HG02798 (cell line): ENCODE measurements at regions not wholly inside any gene's neighbourhood (a gene's known extent, or its start where the extent isn't known, plus 50 kb on each side); places are given as distances from the start of the nearest gene placed in this dataset.
"Not testable (repeated sequence)": the region's sequence is repeated elsewhere in the genome, so short reads cannot be mapped to it uniquely, and the experiment has no call there.

Experiments used
- ATAC-seq: cut with Tn5 transposase; IDR thresholded peaks from one replicate; pipeline ENCODE4 v1.9.1; 2021; ENCODE audit warnings: mild to moderate bottlenecking; ENCODE audit not compliant: unreplicated experiment, poor library complexity

DNA sequence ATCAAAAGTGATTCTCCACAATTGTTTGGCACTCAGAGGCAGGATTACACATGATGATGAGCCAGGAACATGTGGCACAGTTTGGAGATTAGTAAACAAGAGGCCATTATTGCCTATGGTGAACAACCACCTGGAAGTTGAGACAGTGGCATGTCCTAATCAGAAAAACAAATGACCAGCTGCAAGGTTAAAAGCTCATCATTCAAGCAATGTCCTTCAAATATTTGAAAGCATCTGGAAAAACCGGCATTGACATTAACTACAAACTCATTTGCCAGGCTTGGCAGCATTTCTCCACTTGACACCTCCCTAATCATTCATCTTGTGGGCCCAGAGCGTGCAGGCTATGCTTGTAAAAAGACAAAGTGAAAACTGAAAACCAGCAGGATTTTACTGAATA, 80.6 kb upstream of the MEGF10 start:
- no peak for ATAC-seq

- no peak for ATAC-seq
Measured at GRCh38 chr5:127213231-127213630, 77.4 kb upstream of the MEGF10 start.

DNA sequence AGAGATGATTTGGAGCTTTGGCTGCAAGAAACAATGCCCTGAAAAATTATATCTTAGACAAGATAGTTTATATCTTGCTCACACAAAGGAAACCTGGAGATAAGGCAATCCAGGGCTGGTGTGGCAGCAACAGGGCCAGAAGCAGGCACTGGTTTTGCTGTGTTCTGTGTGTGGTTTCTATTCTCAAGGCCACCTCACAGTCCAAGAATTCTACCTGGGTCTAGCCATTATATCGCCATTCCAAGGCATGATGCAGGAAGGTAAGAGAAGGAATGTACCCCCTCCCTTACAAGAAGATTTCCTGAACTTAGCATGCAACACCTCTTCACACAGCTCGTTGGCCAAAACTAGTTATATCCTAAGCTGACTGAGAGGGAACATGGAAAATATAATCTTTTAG, 74.5 kb upstream of the MEGF10 start:
- no peak for ATAC-seq

GRCh38 chr5:127216898-127217675, 73.5 kb upstream of the MEGF10 start:
- ATAC-seq, result no peak

DNA sequence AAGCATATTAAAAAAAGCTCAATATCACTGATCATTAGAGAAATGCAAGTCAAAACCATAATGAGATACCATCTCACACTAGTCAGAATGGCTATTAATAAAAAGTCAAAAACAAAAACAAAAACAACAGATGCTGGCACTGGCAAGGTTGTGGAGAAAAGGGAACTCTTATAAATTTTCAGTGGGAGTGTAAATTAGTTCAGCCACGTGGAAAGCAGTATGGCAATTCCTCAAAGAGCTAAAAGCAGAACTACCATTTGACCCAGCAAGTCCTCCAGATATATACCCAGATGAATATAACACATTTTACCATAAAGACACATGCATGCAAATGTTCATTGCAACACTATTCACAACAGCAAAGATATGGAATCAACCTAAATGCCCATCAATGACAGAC, 68.7 kb upstream of the MEGF10 start:
- ATAC-seq, result not testable (repeated sequence)

GRCh38 chr5:127222571-127223156, 67.9 kb upstream of the MEGF10 start:
- ATAC-seq, result peak; percentile 73

- no peak for ATAC-seq
Measured at GRCh38 chr5:127223256-127223974, 67.2 kb upstream of the MEGF10 start.

GRCh38 chr5:127227881-127228280, 62.7 kb upstream of the MEGF10 start:
- ATAC-seq, result no peak

DNA sequence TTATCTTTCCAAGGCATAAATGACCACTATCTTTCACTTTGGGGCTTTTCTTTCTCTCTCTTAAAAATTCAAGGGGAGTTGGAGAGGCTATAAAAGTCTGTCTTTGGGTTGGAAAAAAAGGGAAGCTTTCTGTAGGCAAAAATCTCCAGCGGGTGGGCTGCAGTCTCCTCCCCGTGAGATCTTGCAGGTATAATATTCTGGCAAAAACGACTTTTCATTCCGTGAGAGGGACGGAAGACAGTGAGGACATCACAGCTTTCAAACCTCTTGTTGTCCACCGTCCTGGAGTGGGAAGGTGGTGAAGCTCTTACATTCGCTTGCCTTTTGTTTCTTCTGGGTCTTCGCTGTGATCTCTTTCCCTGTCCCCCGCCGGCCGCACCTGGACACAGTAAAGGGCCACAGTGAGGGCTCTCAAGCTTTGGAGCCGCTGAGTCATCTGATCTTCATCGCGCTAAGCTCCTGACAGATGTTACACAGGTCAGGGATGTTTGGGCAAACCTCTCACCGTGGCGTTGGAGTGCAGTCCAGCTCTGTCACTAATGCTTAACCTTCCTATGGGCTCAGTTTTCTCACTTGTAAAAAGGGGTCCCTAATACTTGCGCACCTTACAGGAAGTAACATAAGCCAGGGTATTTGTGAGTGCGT, 61.9 kb upstream of the MEGF10 start:
- ATAC-seq, result no peak

GRCh38 chr5:127229185-127229889, 61.3 kb upstream of the MEGF10 start:
- ATAC-seq, result peak; percentile 87

DNA sequence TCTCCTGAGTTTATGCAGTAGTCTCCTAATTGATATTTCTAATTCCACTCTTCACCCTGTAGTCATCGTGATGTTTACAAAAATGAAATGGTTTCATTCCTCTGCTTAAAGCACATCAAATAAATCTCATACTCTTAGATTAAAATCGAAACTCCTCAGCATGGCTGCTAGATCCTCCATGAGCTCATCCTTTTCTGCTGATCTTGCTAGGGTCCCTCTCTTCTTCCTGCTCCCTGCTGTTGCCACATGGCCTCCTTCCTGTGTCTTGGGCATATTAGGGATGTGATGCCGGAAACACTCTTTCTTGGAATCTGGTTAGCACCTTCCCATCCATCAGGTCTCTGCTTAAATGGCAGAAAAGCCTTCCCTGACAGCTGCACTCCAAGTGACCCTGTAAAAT, 59.5 kb upstream of the MEGF10 start:
- ATAC-seq, result no peak

DNA sequence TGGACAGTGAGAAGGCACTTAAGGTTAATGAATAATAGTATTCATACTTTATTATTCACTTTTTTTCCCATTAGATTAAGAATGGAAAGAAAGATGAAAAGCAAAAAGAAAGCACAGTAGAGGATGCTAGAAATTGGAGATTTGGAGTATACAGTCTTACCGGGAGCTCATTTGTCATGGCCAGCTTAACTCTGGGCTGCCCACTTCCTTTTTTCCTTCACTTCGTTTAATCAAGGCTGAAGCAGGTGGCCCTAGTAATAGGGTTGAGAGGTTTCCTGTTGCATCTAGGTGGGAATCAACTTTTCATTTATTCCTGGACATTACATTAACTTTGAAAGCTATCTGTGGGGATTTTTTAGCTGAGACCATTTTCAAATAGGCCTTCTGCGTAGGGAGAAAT, 57.0 kb upstream of the MEGF10 start:
- ATAC-seq, result no peak

DNA sequence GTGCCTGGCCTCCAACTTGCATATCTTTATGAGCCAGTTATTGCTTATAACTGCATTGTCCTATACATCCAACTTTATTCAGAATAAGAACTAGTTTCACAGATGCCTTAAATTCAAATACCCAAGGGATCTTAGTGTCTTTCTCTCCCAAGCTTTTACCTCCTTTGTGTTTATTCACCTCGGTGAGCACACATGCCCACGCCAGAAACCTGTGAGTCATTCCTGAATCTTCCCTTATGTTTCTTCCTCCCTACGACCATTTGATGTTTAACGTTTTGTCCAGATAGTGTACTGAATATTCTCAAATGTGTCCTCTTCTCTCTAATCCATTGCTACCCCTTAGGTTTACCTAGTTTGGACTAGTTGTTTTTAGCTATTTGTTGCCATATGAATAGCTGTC, 55.5 kb upstream of the MEGF10 start:
- ATAC-seq, result no peak

GRCh38 chr5:127236254-127236653, 54.3 kb upstream of the MEGF10 start:
- no peak for ATAC-seq
